Right lobe of liver (tissue), 4 donors: ENCODE measurements at regions not wholly inside any gene's neighbourhood (a gene's known extent, or its start where the extent isn't known, plus 50 kb on each side); places are given as distances from the start of the nearest gene placed in this dataset.
"Not testable (repeated sequence)": the region's sequence is repeated elsewhere in the genome, so short reads cannot be mapped to it uniquely, and the experiment has no call there.

Experiments used
- CTCF ChIP-seq, 4 donors: fragments of 200-600 bp in 3 of 4; fragments of 450-650 bp in 1 of 4; IDR thresholded peaks; one replicate each; pipeline versions ENCODE4 v1.5.1 to v1.8.0; 2016 to 2022; ENCODE audit warnings: antibody characterized with exemption in 4 of 4, mild to moderate bottlenecking in 2 of 4
- POLR2A ChIP-seq: fragments of 450-650 bp; IDR thresholded peaks from one replicate; pipeline ENCODE4 v1.6.1; 2017; ENCODE audit warnings: antibody characterized with exemption, mild to moderate bottlenecking
- donor health status: DM: no; HTN: no; CAD: no.
- donor health status: DM: no; HTN: no; CAD: no.
- donor health status: DM: no; HTN: yes; CAD: no.

GRCh38 chr5:24170930-24171329, 473.8 kb downstream of the CDH10 start:
- not testable (repeated sequence) for TF ChIP-seq POLR2A; CTCF (IDR thresholded peaks at IDR 0.05)
